CD14-positive monocyte (primary cell): ENCODE measurements at regions not wholly inside any gene's neighbourhood (a gene's known extent, or its start where the extent isn't known, plus 50 kb on each side); places are given as distances from the start of the nearest gene placed in this dataset.

Source experiments
- DNase-seq, 3 donors: peaks; one replicate each; pipeline ENCODE4 v3.0.0-alpha.2; 2011 to 2022
- H2AFZ ChIP-seq: 2 replicates; pipeline ENCODE4 v1.6.0; 2012; ENCODE audit warnings: mild to moderate bottlenecking, low read depth, low read length, inconsistent platforms; ENCODE audit not compliant: insufficient read depth, poor library complexity, severe bottlenecking
- H3K27ac ChIP-seq, 2 donors: 1 replicate in 1 of 2; 2 replicates in 1 of 2; pipeline ENCODE4 v1.5.1; 2012 to 2013; ENCODE audit warnings: low read length in 2 of 2, control low read depth in 1 of 2, inconsistent platforms in 1 of 2, low read depth in 1 of 2, mild to moderate bottlenecking in 1 of 2
- H3K27me3 ChIP-seq, 2 donors: one replicate each; pipeline versions ENCODE4 v1.6.0 to v1.6.1; 2011 to 2013; ENCODE audit warnings: low read length in 2 of 2; ENCODE audit not compliant: control insufficient read depth in 2 of 2, insufficient read depth in 2 of 2
- H3K36me3 ChIP-seq, 2 donors: replicated peaks in 1 of 2; 1 replicate in 1 of 2; 2 replicates in 1 of 2; pipeline versions ENCODE4 v1.5.1 to v1.6.1; 2012 to 2013; ENCODE audit warnings: low read length in 2 of 2, control low read depth in 1 of 2, inconsistent platforms in 1 of 2, mild to moderate bottlenecking in 1 of 2; ENCODE audit not compliant: insufficient read depth in 2 of 2, control insufficient read depth in 1 of 2
- H3K4me1 ChIP-seq, 2 donors: 1 replicate in 1 of 2; 2 replicates in 1 of 2; pipeline versions ENCODE4 v1.5.1 to v1.6.1; 2012 to 2013; ENCODE audit warnings: low read length in 2 of 2, control low read depth in 1 of 2, inconsistent platforms in 1 of 2, mild to moderate bottlenecking in 1 of 2, moderate library complexity in 1 of 2; ENCODE audit not compliant: insufficient read depth in 2 of 2, control insufficient read depth in 1 of 2
- H3K4me2 ChIP-seq: replicated peaks from 2 replicates; pipeline ENCODE3; 2012; ENCODE audit warnings: low read length, moderate library complexity, mild to moderate bottlenecking; ENCODE audit not compliant: poor library complexity, severe bottlenecking; ENCODE audit errors: extremely low read depth
- H3K4me3 ChIP-seq, 3 experiments: fragments of 200-600 bp in 1 of 3; sonication (generic) in 1 of 3; replicated peaks in 1 of 3; 1 replicate in 2 of 3; 2 replicates in 1 of 3; pipeline ENCODE4 v1.5.1; 2011 to 2013; ENCODE audit warnings: low read length in 3 of 3, mild to moderate bottlenecking in 3 of 3, control low read depth in 2 of 3, low read depth in 2 of 3, inconsistent platforms in 1 of 3, moderate library complexity in 1 of 3
- H3K79me2 ChIP-seq: 2 replicates; pipeline ENCODE4 v1.6.0; 2012; ENCODE audit warnings: mild to moderate bottlenecking, control low read depth, inconsistent platforms, low read length, moderate library complexity; ENCODE audit not compliant: insufficient read depth
- H3K9ac ChIP-seq: 2 replicates; pipeline ENCODE4 v1.6.0; 2017; ENCODE audit warnings: low read length, mild to moderate bottlenecking; ENCODE audit not compliant: insufficient read depth, poor library complexity, severe bottlenecking
- H3K9me3 ChIP-seq, 2 donors: replicated peaks in 1 of 2; 1 replicate in 1 of 2; 2 replicates in 1 of 2; pipeline versions ENCODE4 v1.5.1 to v1.6.1; 2012 to 2013; ENCODE audit warnings: low read length in 2 of 2, control low read depth in 1 of 2; ENCODE audit not compliant: control insufficient read depth in 1 of 2, insufficient read depth in 1 of 2
- H4K20me1 ChIP-seq: 2 replicates; pipeline ENCODE4 v1.6.0; 2012; ENCODE audit warnings: mild to moderate bottlenecking, low read length, control low read depth, moderate library complexity; ENCODE audit not compliant: insufficient read depth
- H3K27ac Mint-ChIP-seq, 7 donors: one replicate each; pipeline ENCODE4 v1.8.0; 2020; ENCODE audit warnings: mild to moderate bottlenecking in 7 of 7, mixed read lengths in 7 of 7, moderate library complexity in 6 of 7, inconsistent platforms in 2 of 7
- H3K27me3 Mint-ChIP-seq, 3 donors: one replicate each; pipeline ENCODE4 v1.8.0; 2021 to 2022; ENCODE audit warnings: low read depth in 3 of 3, mild to moderate bottlenecking in 3 of 3, mixed read lengths in 3 of 3, moderate library complexity in 3 of 3, inconsistent platforms in 1 of 3
- H3K36me3 Mint-ChIP-seq, 2 donors: one replicate each; pipeline ENCODE4 v1.8.0; 2020; ENCODE audit warnings: mixed read lengths in 2 of 2, inconsistent platforms in 1 of 2, mild to moderate bottlenecking in 1 of 2
- H3K4me1 Mint-ChIP-seq: one replicate; pipeline ENCODE4 v1.8.0; 2020; ENCODE audit warnings: mild to moderate bottlenecking, mixed read lengths
- H3K4me3 Mint-ChIP-seq, 2 donors: one replicate each; pipeline ENCODE4 v1.8.0; 2020; ENCODE audit warnings: mild to moderate bottlenecking in 2 of 2, mixed read lengths in 2 of 2, moderate library complexity in 1 of 2
- H3K9me3 Mint-ChIP-seq, 7 donors: one replicate each; pipeline ENCODE4 v1.8.0; 2020 to 2022; ENCODE audit warnings: mixed read lengths in 7 of 7, mild to moderate bottlenecking in 6 of 7, moderate library complexity in 6 of 7, inconsistent platforms in 2 of 7
- CTCF ChIP-seq: fragments of 200-600 bp; IDR thresholded peaks from one replicate; pipeline ENCODE4 v1.8.0; 2022; ENCODE audit warnings: antibody characterized with exemption, mild to moderate bottlenecking
- WGBS: methylation state at CpG from one replicate; pipeline ENCODE4 v1.1.5; 2013; ENCODE audit warnings: missing lambda C conversion rate; ENCODE audit not compliant: insufficient coverage; 5-methylcytosine and 5-hydroxymethylcytosine counted together
- intact Hi-C, 2 donors: fragments of 100-400 bp; cut with micrococcal nuclease; formaldehyde crosslinking; loops; one replicate each; pipeline versions ENCODE4 v1.15.0 to v1.15.1; 2023

GRCh38 chr12:74656251-74656650 is 118.6 kb downstream of the ATXN7L3B start:
- Mint-ChIP-seq H3K4me3 (no peak overlapping the region), H3K36me3 (no peaks in the 10 kb centered on the region), H3K4me1 (no peaks in the 10 kb centered on the region), H3K9me3 (peaks cover 0 to 5% (median 2%) of the 10 kb centered on the region in 7 donors), H3K27me3 (peaks cover 0 to 2% (median 2%) of the 10 kb centered on the region in 3 donors), H3K27ac (no peak overlapping the region)
- DNase-seq, result no peak
- Histone ChIP-seq H3K27ac (no peak overlapping the region), H3K79me2 (no peaks in the 10 kb centered on the region), H2AFZ (no peak overlapping the region), H3K4me3 (no peak overlapping the region), H4K20me1 (no peaks in the 10 kb centered on the region), H3K9ac (no peak overlapping the region), H3K4me2 (no peak overlapping the region), H3K27me3 (no peaks in the 10 kb centered on the region), H3K9me3 (peaks cover 0 to 4% of the 10 kb centered on the region in 2 donors), H3K36me3 (no peaks in the 10 kb centered on the region), H3K4me1 (no peaks in the 10 kb centered on the region)
- TF ChIP-seq CTCF, result no peak
- intact Hi-C loops, result no loop called here

GRCh38 chr12:74660442-74660841 is 122.8 kb downstream of the ATXN7L3B start:
- Histone ChIP-seq H3K4me3 (no peak overlapping the region), H4K20me1 (no peaks in the 10 kb centered on the region), H2AFZ (no peak overlapping the region), H3K27me3 (no peaks in the 10 kb centered on the region), H3K4me2 (no peak overlapping the region), H3K4me1 (no peaks in the 10 kb centered on the region), H3K79me2 (no peaks in the 10 kb centered on the region), H3K9me3 (no peaks in the 10 kb centered on the region), H3K36me3 (no peaks in the 10 kb centered on the region), H3K9ac (no peak overlapping the region), H3K27ac (no peak overlapping the region)
- intact Hi-C loops, result no loop called here
- Mint-ChIP-seq H3K27ac (no peak overlapping the region), H3K4me3 (no peak overlapping the region), H3K9me3 (no peaks in the 10 kb centered on the region), H3K27me3 (no peaks in the 10 kb centered on the region), H3K36me3 (no peaks in the 10 kb centered on the region), H3K4me1 (no peaks in the 10 kb centered on the region)
- WGBS, result 86% methylated on average over 4 of the region's 5 CpGs
- DNase-seq, result no peak
- TF ChIP-seq CTCF, result no peak
